Hepatocyte (in vitro differentiated cells): ENCODE measurements at regions not wholly inside any gene's neighbourhood (a gene's known extent, or its start where the extent isn't known, plus 50 kb on each side); places are given as distances from the start of the nearest gene placed in this dataset.

Experiments used
- EZH2 ChIP-seq: fragments of 200-600 bp; sonication (generic); IDR thresholded peaks from 2 replicates; pipeline ENCODE4 v1.6.1; 2016; ENCODE audit warnings: antibody characterized with exemption, mild to moderate bottlenecking, borderline replicate concordance
- TF ChIP-seq, protein P1 (sequence below): fragments of 200-600 bp; sonication (generic); IDR thresholded peaks from 2 replicates; pipeline ENCODE4 v1.5.1; 2016; ENCODE audit warnings: antibody characterized with exemption, mild to moderate bottlenecking; ENCODE audit not compliant: poor library complexity

DNA sequence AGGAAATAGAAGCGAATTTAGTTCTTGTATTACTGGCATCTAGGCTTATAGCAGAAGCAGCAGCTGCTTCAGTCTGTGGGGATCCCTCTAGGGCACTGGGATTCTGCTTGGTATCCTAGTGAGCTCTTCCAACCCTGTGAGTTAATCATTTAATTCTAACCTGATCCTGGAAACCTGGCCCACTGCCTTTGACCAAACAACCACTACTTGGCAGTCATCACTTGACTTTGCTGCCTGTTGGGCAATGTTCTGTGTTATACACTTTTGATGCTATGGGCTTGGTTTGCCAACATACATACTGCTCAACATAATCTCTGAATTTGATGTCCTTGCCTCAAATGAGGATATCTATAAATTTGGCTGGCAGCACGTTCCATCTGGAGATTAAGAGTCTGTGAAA lies 813.4 kb downstream of the ANKRD7 start:
- TF ChIP-seq, protein P1, sequence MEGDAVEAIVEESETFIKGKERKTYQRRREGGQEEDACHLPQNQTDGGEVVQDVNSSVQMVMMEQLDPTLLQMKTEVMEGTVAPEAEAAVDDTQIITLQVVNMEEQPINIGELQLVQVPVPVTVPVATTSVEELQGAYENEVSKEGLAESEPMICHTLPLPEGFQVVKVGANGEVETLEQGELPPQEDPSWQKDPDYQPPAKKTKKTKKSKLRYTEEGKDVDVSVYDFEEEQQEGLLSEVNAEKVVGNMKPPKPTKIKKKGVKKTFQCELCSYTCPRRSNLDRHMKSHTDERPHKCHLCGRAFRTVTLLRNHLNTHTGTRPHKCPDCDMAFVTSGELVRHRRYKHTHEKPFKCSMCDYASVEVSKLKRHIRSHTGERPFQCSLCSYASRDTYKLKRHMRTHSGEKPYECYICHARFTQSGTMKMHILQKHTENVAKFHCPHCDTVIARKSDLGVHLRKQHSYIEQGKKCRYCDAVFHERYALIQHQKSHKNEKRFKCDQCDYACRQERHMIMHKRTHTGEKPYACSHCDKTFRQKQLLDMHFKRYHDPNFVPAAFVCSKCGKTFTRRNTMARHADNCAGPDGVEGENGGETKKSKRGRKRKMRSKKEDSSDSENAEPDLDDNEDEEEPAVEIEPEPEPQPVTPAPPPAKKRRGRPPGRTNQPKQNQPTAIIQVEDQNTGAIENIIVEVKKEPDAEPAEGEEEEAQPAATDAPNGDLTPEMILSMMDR: no peak
- TF ChIP-seq EZH2: no peak
